Neural cell (in vitro differentiated cells): ENCODE measurements at regions not wholly inside any gene's neighbourhood (a gene's known extent, or its start where the extent isn't known, plus 50 kb on each side); places are given as distances from the start of the nearest gene placed in this dataset.
"Not testable (repeated sequence)": the region's sequence is repeated elsewhere in the genome, so short reads cannot be mapped to it uniquely, and the experiment has no call there.

Experiments used
- H2AFZ ChIP-seq: fragments of 200-600, 300-800 bp; sonication (generic), shearing (Covaris generic); 2 replicates; pipeline ENCODE4 v1.6.0; 2014; ENCODE audit warnings: low read depth, mild to moderate bottlenecking, antibody characterized with exemption, low read length, moderate library complexity
- H3F3A ChIP-seq: fragments of 200-600 bp; shearing (Covaris generic); 2 replicates; pipeline ENCODE4 v1.6.1; 2016; ENCODE audit warnings: mild to moderate bottlenecking, moderate library complexity, mixed read lengths, antibody characterized with exemption, low read length; ENCODE audit not compliant: insufficient read depth, poor library complexity, severe bottlenecking
- H3K27ac ChIP-seq: fragments of 200-600, 300-800 bp; sonication (generic), shearing (Covaris generic); 2 replicates; pipeline ENCODE4 v1.5.1; 2014; ENCODE audit warnings: mild to moderate bottlenecking, low read length, moderate library complexity
- H3K27me3 ChIP-seq: fragments of 300-800, 200-600 bp; sonication (generic), shearing (Covaris generic); 2 replicates; pipeline ENCODE4 v1.6.0; 2014; ENCODE audit warnings: mild to moderate bottlenecking, low read depth, low read length, moderate library complexity; ENCODE audit not compliant: insufficient read depth
- H3K36me3 ChIP-seq: fragments of 300-800, 200-600 bp; sonication (generic), shearing (Covaris generic); 2 replicates; pipeline ENCODE4 v1.5.1; 2014; ENCODE audit warnings: mild to moderate bottlenecking, antibody characterized with exemption, low read length, moderate library complexity; ENCODE audit not compliant: insufficient read depth
- H3K4me2 ChIP-seq: fragments of 300-800, 200-600 bp; sonication (generic), shearing (Covaris generic); 2 replicates; pipeline ENCODE4 v1.6.0; 2014; ENCODE audit warnings: mild to moderate bottlenecking, low read length
- H3K4me3 ChIP-seq: fragments of 300-800, 200-600 bp; sonication (generic), shearing (Covaris generic); 2 replicates; pipeline ENCODE4 v1.5.1; 2014; ENCODE audit warnings: mild to moderate bottlenecking, low read length, moderate library complexity
- H3K79me2 ChIP-seq: fragments of 200-600 bp; shearing (Covaris generic); replicated peaks from 2 replicates; pipeline ENCODE4 v1.6.0; 2014; ENCODE audit warnings: mild to moderate bottlenecking, low read length, moderate library complexity; ENCODE audit not compliant: insufficient read depth
- H3K9ac ChIP-seq: fragments of 300-800, 200-600 bp; sonication (generic), shearing (Covaris generic); 2 replicates; pipeline ENCODE4 v1.6.1; 2016; ENCODE audit warnings: mild to moderate bottlenecking, low read length, mixed read lengths
- H3K9me2 ChIP-seq: fragments of 200-600 bp; shearing (Covaris generic); 2 replicates; pipeline ENCODE4 v1.6.1; 2016; ENCODE audit warnings: mild to moderate bottlenecking, low read length, mixed read lengths; ENCODE audit not compliant: insufficient read depth
- H3K9me3 ChIP-seq: fragments of 200-600, 300-800 bp; sonication (generic), shearing (Covaris generic); 2 replicates; pipeline ENCODE4 v1.6.1; 2016; ENCODE audit warnings: mild to moderate bottlenecking, mixed run types, low read length, moderate library complexity, mixed read lengths
- H4K20me1 ChIP-seq: fragments of 200-600 bp; shearing (Covaris generic); 2 replicates; pipeline ENCODE4 v1.6.1; 2016; ENCODE audit warnings: mild to moderate bottlenecking, mixed run types; ENCODE audit not compliant: insufficient read depth
- CTCF ChIP-seq: fragments of 450-650 bp; IDR thresholded peaks from 2 replicates; pipeline ENCODE4 v1.5.1; 2014; ENCODE audit warnings: antibody characterized with exemption, mild to moderate bottlenecking, moderate library complexity; ENCODE audit not compliant: poor library complexity, severe bottlenecking
- EP300 ChIP-seq: fragments of 450-650 bp; conservative IDR thresholded peaks from 2 replicates; pipeline ENCODE4 v1.6.1; 2014; ENCODE audit warnings: antibody characterized with exemption, mild to moderate bottlenecking, moderate library complexity; ENCODE audit not compliant: poor library complexity, severe bottlenecking
- EZH2 ChIP-seq: fragments of 200-600, 300-800 bp; shearing (Covaris generic), sonication (generic); IDR thresholded peaks from 2 replicates; pipeline ENCODE4 v1.6.1; 2014; ENCODE audit warnings: antibody characterized with exemption, low read length, borderline replicate concordance, mild to moderate bottlenecking; ENCODE audit not compliant: insufficient read depth, poor library complexity, severe bottlenecking
- MXI1 ChIP-seq: fragments of 450-650 bp; conservative IDR thresholded peaks from 2 replicates; pipeline ENCODE4 v1.6.1; 2014; ENCODE audit warnings: antibody characterized with exemption, mild to moderate bottlenecking; ENCODE audit not compliant: poor library complexity, severe bottlenecking
- POLR2AphosphoS5 ChIP-seq: IDR thresholded peaks from 2 replicates; pipeline ENCODE4 v1.6.1; 2012
- RAD21 ChIP-seq: fragments of 450-650 bp; conservative IDR thresholded peaks from 2 replicates; pipeline ENCODE4 v1.6.1; 2014; ENCODE audit warnings: antibody characterized with exemption, mild to moderate bottlenecking, moderate library complexity
- REST ChIP-seq: IDR thresholded peaks from 2 replicates; pipeline ENCODE4 v1.6.1; 2012; ENCODE audit warnings: borderline replicate concordance
- SMC3 ChIP-seq: fragments of 450-650 bp; conservative IDR thresholded peaks from 2 replicates; pipeline ENCODE4 v1.6.1; 2014; ENCODE audit warnings: antibody characterized with exemption, mild to moderate bottlenecking, moderate library complexity; ENCODE audit not compliant: poor library complexity
- TAF1 ChIP-seq: IDR thresholded peaks from 2 replicates; pipeline ENCODE4 v1.6.1; 2012; ENCODE audit warnings: low read depth

- H4K20me1 ChIP-seq: no peaks in the 10 kb centered on the region
- H3K36me3 ChIP-seq: no peaks in the 10 kb centered on the region
- no peaks in the 10 kb centered on the region for H3K9me3 ChIP-seq
- H2AFZ ChIP-seq: no peak overlapping the region
- TF ChIP-seq SMC3 (no peak), POLR2AphosphoS5 (no peak), EZH2 (no peak), EP300 (no peak), CTCF (no peak), REST (no peak), TAF1 (no peak), MXI1 (no peak), RAD21 (no peak)
- H3K27ac ChIP-seq: no peak overlapping the region
- H3K27me3 ChIP-seq: no peaks in the 10 kb centered on the region
- H3F3A ChIP-seq: no peaks in the 10 kb centered on the region
- no peaks in the 10 kb centered on the region for H3K9me2 ChIP-seq
- H3K79me2 ChIP-seq: no peaks in the 10 kb centered on the region
- no peak overlapping the region for H3K9ac ChIP-seq
- H3K4me3 ChIP-seq: no peak overlapping the region
- H3K4me2 ChIP-seq: no peak overlapping the region
Measured at GRCh38 chr2:239644011-239644410, 243.2 kb upstream of the HDAC4 start.

GRCh38 chr2:239642406-239643004, 241.7 kb upstream of the HDAC4 start:
- no peaks in the 10 kb centered on the region for H3K79me2 ChIP-seq
- no peak overlapping the region for H3K4me3 ChIP-seq
- no peaks in the 10 kb centered on the region for H3K9me2 ChIP-seq
- no peak overlapping the region for H3K9ac ChIP-seq
- H3F3A ChIP-seq: no peaks in the 10 kb centered on the region
- TF ChIP-seq RAD21 (no peak), POLR2AphosphoS5 (no peak), SMC3 (no peak), EZH2 (no peak), REST (no peak), TAF1 (no peak), MXI1 (no peak), CTCF (no peak)
- no peaks in the 10 kb centered on the region for H3K27me3 ChIP-seq
- no peaks in the 10 kb centered on the region for H3K9me3 ChIP-seq
- H3K4me2 ChIP-seq: no peak overlapping the region
- H2AFZ ChIP-seq: no peak overlapping the region
- H4K20me1 ChIP-seq: no peaks in the 10 kb centered on the region
- no peak overlapping the region for H3K27ac ChIP-seq
- no peaks in the 10 kb centered on the region for H3K36me3 ChIP-seq

GRCh38 chr2:239641904-239642303, 241.1 kb upstream of the HDAC4 start:
- not testable (repeated sequence) for H3K9ac ChIP-seq, H3K27ac ChIP-seq, H3K9me3 ChIP-seq, H3K36me3 ChIP-seq, H3K4me2 ChIP-seq, H2AFZ ChIP-seq, H3K27me3 ChIP-seq, H4K20me1 ChIP-seq, H3F3A ChIP-seq, H3K4me3 ChIP-seq, H3K9me2 ChIP-seq, H3K79me2 ChIP-seq
